Chondrocyte (in vitro differentiated cells): ENCODE measurements at regions not wholly inside any gene's neighbourhood (a gene's known extent, or its start where the extent isn't known, plus 50 kb on each side); places are given as distances from the start of the nearest gene placed in this dataset.

Experiments
- DNase-seq: peaks from one replicate; pipeline ENCODE4 v3.0.0; 2021; ENCODE audit warnings: mixed read lengths, low spot score
- H3K27ac Mint-ChIP-seq: one replicate; pipeline ENCODE4 v1.8.0; 2021; ENCODE audit warnings: mild to moderate bottlenecking, moderate library complexity, mixed read lengths; ENCODE audit not compliant: unreplicated experiment
- H3K27me3 Mint-ChIP-seq: 2 replicates; pipeline ENCODE4 v1.8.0; 2021; ENCODE audit warnings: low read depth, mixed read lengths
- H3K36me3 Mint-ChIP-seq: 2 replicates; pipeline ENCODE4 v1.8.0; 2021; ENCODE audit warnings: low read depth, mixed read lengths
- H3K4me1 Mint-ChIP-seq: 2 replicates; pipeline ENCODE4 v1.8.0; 2021; ENCODE audit warnings: low read depth, mild to moderate bottlenecking, mixed read lengths
- H3K4me3 Mint-ChIP-seq: one replicate; pipeline ENCODE4 v1.8.0; 2021; ENCODE audit warnings: mild to moderate bottlenecking, moderate library complexity, mixed read lengths; ENCODE audit not compliant: unreplicated experiment
- H3K9me3 Mint-ChIP-seq: 2 replicates; pipeline ENCODE4 v1.8.0; 2021; ENCODE audit warnings: low read depth, mixed read lengths
- TF ChIP-seq, protein P1 (sequence below): fragments of 200-600 bp; sonication (generic); IDR thresholded peaks from 2 replicates; pipeline ENCODE4 v1.5.0; 2021; ENCODE audit warnings: antibody characterized with exemption, mild to moderate bottlenecking, moderate library complexity

DNA sequence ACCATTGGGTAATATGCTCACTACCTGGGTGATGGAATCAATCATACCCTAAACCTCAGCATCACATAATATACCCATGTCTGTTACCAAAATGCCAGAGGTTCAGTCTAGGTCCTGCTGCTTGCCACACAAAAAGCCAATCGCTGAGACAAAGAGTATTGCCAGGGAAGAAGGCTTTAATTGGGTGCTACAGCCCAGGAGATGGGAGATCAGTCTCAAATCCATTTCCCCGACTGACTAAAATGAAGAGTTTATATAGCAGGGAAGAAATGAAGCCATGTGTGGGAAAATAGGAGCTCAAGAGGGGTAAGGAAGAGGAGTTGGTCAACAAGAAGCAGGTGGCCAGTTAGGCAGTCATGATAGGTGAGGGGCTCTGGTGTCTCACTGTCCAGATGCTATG is 149.6 kb downstream of the QRSL1 start:
- Mint-ChIP-seq H3K4me3 (no peak overlapping the region), H3K4me1 (no peaks in the 10 kb centered on the region), H3K9me3 (peaks cover 8% of the 10 kb centered on the region), H3K36me3 (no peaks in the 10 kb centered on the region), H3K27ac (no peak overlapping the region), H3K27me3 (peaks cover 15% of the 10 kb centered on the region)
- DNase-seq = no peak
- TF ChIP-seq, protein P1, sequence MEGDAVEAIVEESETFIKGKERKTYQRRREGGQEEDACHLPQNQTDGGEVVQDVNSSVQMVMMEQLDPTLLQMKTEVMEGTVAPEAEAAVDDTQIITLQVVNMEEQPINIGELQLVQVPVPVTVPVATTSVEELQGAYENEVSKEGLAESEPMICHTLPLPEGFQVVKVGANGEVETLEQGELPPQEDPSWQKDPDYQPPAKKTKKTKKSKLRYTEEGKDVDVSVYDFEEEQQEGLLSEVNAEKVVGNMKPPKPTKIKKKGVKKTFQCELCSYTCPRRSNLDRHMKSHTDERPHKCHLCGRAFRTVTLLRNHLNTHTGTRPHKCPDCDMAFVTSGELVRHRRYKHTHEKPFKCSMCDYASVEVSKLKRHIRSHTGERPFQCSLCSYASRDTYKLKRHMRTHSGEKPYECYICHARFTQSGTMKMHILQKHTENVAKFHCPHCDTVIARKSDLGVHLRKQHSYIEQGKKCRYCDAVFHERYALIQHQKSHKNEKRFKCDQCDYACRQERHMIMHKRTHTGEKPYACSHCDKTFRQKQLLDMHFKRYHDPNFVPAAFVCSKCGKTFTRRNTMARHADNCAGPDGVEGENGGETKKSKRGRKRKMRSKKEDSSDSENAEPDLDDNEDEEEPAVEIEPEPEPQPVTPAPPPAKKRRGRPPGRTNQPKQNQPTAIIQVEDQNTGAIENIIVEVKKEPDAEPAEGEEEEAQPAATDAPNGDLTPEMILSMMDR = no peak

DNA sequence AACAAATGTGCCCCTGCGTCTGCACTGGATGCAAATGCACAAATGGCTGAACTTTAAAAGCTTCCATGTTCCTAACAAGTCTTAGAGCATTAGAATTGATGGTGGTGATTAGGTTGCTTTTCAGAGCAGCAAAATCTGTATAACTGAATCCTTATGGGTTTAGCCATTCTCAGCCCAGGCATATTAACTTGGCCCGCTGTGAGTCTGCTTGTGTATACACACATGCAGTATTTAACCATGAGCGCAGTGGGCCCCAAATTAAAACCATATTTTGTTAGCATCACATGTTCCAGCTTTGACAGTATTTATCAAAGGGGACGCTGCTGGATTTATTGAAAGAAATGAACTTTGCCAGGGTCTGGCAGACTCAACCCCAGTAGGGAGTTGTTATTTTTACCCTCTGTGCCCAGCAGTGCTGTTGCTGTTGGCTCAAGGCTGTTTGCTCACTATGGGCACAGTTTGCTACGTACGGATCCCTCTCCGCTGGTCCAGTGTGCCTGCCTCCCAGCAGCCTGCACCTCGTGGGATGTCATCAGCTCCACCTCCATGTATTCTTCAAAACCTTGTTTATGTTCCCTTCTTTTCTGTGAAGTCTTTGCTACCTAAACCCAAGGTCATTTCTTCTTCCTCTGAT is 144.7 kb downstream of the QRSL1 start:
- TF ChIP-seq, protein P1 = no peak

DNA sequence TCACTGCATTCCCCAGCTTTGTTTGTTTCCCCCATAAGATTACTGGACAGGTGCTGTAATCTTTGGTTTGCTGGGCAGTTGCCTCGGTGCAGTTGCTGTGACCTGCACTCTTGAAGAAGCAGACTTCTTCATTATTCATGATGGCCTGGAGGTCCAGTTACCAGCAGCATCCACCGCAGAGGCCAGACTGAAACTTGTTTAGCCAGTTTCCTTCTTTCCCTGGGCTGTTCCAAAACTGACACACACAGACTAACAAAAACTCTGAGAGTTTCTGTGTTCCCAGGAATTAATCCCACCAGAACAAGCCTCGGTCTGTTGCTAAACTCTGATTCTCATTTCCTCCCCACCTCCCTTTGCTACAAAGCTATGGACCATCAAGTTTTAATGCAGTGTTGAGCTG is 144.1 kb downstream of the QRSL1 start:
- Mint-ChIP-seq H3K9me3 (peaks cover 11% of the 10 kb centered on the region), H3K27ac (no peak overlapping the region), H3K4me1 (no peaks in the 10 kb centered on the region), H3K27me3 (peaks cover 13% of the 10 kb centered on the region), H3K4me3 (no peak overlapping the region), H3K36me3 (peaks cover 2% of the 10 kb centered on the region)
- TF ChIP-seq, protein P1 = no peak
- DNase-seq = no peak

More for the DNA sequence above, 144.7 kb downstream of the QRSL1 start:
- Mint-ChIP-seq H3K27me3 (peaks cover 13% of the 10 kb centered on the region), H3K27ac (no peak overlapping the region), H3K4me3 (no peak overlapping the region), H3K9me3 (peaks cover 14% of the 10 kb centered on the region), H3K36me3 (peaks cover 2% of the 10 kb centered on the region), H3K4me1 (no peaks in the 10 kb centered on the region)
- DNase-seq = no peak

GRCh38 chr6:106772270-106773142 is 143.1 kb downstream of the QRSL1 start:
- TF ChIP-seq, protein P1 = no peak
- peaks cover 2% of the 10 kb centered on the region for H3K36me3 Mint-ChIP-seq
- no peaks in the 10 kb centered on the region for H3K4me1 Mint-ChIP-seq
- H3K9me3 Mint-ChIP-seq = peaks cover 11% of the 10 kb centered on the region
- H3K27me3 Mint-ChIP-seq = peaks cover 14% of the 10 kb centered on the region
- no peak overlapping the region for H3K27ac Mint-ChIP-seq
- no peak for DNase-seq
- H3K4me3 Mint-ChIP-seq = no peak overlapping the region

DNA sequence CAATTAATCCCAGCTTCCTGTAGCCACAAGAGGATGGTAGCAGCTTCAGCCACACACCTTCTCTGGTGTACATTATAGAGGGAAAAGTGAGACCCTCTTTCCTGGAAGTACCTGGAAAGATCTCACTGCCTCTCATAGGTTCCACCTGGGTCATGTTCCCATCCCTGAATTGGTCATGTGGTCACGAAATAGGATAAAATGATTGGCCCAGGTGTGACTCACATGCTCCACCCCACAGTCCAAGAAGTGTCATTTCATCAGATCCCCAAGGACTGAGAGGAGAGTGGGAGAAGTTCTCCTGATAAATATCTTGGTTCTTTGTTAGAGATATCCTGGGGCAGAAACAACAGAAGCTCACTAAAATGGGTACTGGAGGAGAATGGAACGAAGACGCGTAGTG is 142.4 kb downstream of the QRSL1 start:
- Mint-ChIP-seq H3K36me3 (peaks cover 2% of the 10 kb centered on the region), H3K9me3 (peaks cover 11% of the 10 kb centered on the region), H3K4me1 (no peaks in the 10 kb centered on the region), H3K27ac (no peak overlapping the region), H3K4me3 (no peak overlapping the region), H3K27me3 (peaks cover 15% of the 10 kb centered on the region)
- TF ChIP-seq, protein P1 = no peak
- no peak for DNase-seq
